Adrenal gland (tissue), 5 donors: ENCODE measurements at regions not wholly inside any gene's neighbourhood (a gene's known extent, or its start where the extent isn't known, plus 50 kb on each side); places are given as distances from the start of the nearest gene placed in this dataset.

ENCODE experiments used
- POLR2A ChIP-seq, 2 donors: fragments of 450-650 bp; IDR thresholded peaks; one replicate each; pipeline ENCODE4 v1.6.1; 2017; ENCODE audit warnings: antibody characterized with exemption in 2 of 2, mild to moderate bottlenecking in 2 of 2, moderate library complexity in 1 of 2
- TF ChIP-seq, protein P1 (sequence below), 6 experiments: fragments of 450-650 bp in 4 of 6; fragments of 200-600 bp in 2 of 6; sonication (generic) in 1 of 6; IDR thresholded peaks; 1 replicate in 5 of 6; 2 replicates in 1 of 6; pipeline versions ENCODE4 v1.5.1 to v1.8.0; 2016 to 2021; ENCODE audit warnings: antibody characterized with exemption in 6 of 6, mild to moderate bottlenecking in 2 of 6, moderate library complexity in 1 of 6
- donor health status: DM: no; HTN: no; CAD: no.

GRCh38 chr1:192905049-192905448 lies 96.2 kb downstream of the RGS2 start:
- TF ChIP-seq, protein P1, sequence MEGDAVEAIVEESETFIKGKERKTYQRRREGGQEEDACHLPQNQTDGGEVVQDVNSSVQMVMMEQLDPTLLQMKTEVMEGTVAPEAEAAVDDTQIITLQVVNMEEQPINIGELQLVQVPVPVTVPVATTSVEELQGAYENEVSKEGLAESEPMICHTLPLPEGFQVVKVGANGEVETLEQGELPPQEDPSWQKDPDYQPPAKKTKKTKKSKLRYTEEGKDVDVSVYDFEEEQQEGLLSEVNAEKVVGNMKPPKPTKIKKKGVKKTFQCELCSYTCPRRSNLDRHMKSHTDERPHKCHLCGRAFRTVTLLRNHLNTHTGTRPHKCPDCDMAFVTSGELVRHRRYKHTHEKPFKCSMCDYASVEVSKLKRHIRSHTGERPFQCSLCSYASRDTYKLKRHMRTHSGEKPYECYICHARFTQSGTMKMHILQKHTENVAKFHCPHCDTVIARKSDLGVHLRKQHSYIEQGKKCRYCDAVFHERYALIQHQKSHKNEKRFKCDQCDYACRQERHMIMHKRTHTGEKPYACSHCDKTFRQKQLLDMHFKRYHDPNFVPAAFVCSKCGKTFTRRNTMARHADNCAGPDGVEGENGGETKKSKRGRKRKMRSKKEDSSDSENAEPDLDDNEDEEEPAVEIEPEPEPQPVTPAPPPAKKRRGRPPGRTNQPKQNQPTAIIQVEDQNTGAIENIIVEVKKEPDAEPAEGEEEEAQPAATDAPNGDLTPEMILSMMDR (IDR thresholded peaks at IDR 0.05): no peak
- TF ChIP-seq POLR2A (IDR thresholded peaks at IDR 0.05): no peak
